OCI-LY1 (cell line): ENCODE measurements at regions not wholly inside any gene's neighbourhood (a gene's known extent, or its start where the extent isn't known, plus 50 kb on each side); places are given as distances from the start of the nearest gene placed in this dataset.

Source experiments
- H2AFZ ChIP-seq: fragments of 200-600 bp; sonication (generic), shearing (Covaris generic); 2 replicates; pipeline ENCODE4 v1.6.0; 2014; ENCODE audit warnings: antibody characterized with exemption, mild to moderate bottlenecking, low read length
- H3F3A ChIP-seq: fragments of 200-600 bp; sonication (generic), shearing (Covaris generic); 2 replicates; pipeline ENCODE4 v1.6.0; 2014; ENCODE audit warnings: mild to moderate bottlenecking, antibody characterized with exemption, low read length, moderate library complexity; ENCODE audit not compliant: insufficient read depth
- H3K27ac ChIP-seq: fragments of 200-600 bp; sonication (generic); 2 replicates; pipeline ENCODE4 v1.5.1; 2014; ENCODE audit warnings: low read length, mixed run types, mild to moderate bottlenecking, low read depth; ENCODE audit not compliant: poor library complexity, severe bottlenecking
- H3K27me3 ChIP-seq: fragments of 200-600 bp; sonication (generic); 2 replicates; pipeline ENCODE4 v1.6.0; 2014; ENCODE audit warnings: antibody characterized with exemption, mild to moderate bottlenecking, low read length, moderate library complexity; ENCODE audit not compliant: insufficient read depth
- H3K36me3 ChIP-seq: fragments of 200-600 bp; sonication (generic); 2 replicates; pipeline ENCODE4 v1.6.1; 2014; ENCODE audit warnings: mild to moderate bottlenecking, antibody characterized with exemption, low read length, moderate library complexity, mixed read lengths; ENCODE audit not compliant: insufficient read depth
- H3K4me1 ChIP-seq: fragments of 200-600 bp; sonication (generic); 2 replicates; pipeline ENCODE4 v1.5.1; 2014; ENCODE audit warnings: mild to moderate bottlenecking, low read length, moderate library complexity; ENCODE audit not compliant: insufficient read depth, severe bottlenecking
- H3K4me2 ChIP-seq: fragments of 200-600 bp; sonication (generic), shearing (Covaris generic); 2 replicates; pipeline ENCODE4 v1.6.1; 2014; ENCODE audit warnings: low read length
- H3K4me3 ChIP-seq: fragments of 200-600 bp; sonication (generic); 2 replicates; pipeline ENCODE4 v1.5.1; 2014; ENCODE audit warnings: low read length, low read depth, mild to moderate bottlenecking, mixed read lengths; ENCODE audit not compliant: poor library complexity, severe bottlenecking
- H3K79me2 ChIP-seq: fragments of 200-600 bp; shearing (Covaris generic); 2 replicates; pipeline ENCODE4 v1.6.1; 2016; ENCODE audit warnings: mixed run types, low read length, mixed read lengths; ENCODE audit not compliant: insufficient read depth
- H3K9ac ChIP-seq: fragments of 200-600 bp; sonication (generic), shearing (Covaris generic); 2 replicates; pipeline ENCODE4 v1.6.1; 2014; ENCODE audit warnings: mild to moderate bottlenecking, low read length, mixed read lengths
- H3K9me2 ChIP-seq: fragments of 200-600 bp; sonication (generic), shearing (Covaris generic); 2 replicates; pipeline ENCODE4 v1.6.1; 2014; ENCODE audit warnings: low read depth, mild to moderate bottlenecking, low read length, mixed read lengths
- H3K9me3 ChIP-seq: fragments of 200-600 bp; shearing (Covaris generic); 2 replicates; pipeline ENCODE4 v1.6.1; 2014; ENCODE audit warnings: low read length, mixed read lengths
- H4K20me1 ChIP-seq: fragments of 200-600 bp; sonication (generic), shearing (Covaris generic); 2 replicates; pipeline ENCODE4 v1.6.0; 2016; ENCODE audit warnings: mild to moderate bottlenecking, low read length; ENCODE audit not compliant: insufficient read depth
- CTCF ChIP-seq: fragments of 200-600 bp; sonication (generic), shearing (Covaris generic); IDR thresholded peaks from 2 replicates; pipeline ENCODE4 v1.5.1; 2017; ENCODE audit warnings: mild to moderate bottlenecking, antibody characterized with exemption, low read length, moderate library complexity, mixed read lengths
- EZH2 ChIP-seq: fragments of 200-600 bp; sonication (generic), shearing (Covaris generic); IDR thresholded peaks from 2 replicates; pipeline ENCODE4 v1.8.0; 2017; ENCODE audit warnings: borderline replicate concordance, mixed run types, mild to moderate bottlenecking, antibody characterized with exemption, low read length, moderate library complexity, mixed read lengths

- Histone ChIP-seq H3K4me3 (no peak overlapping the region), H3K36me3 (no peaks in the 10 kb centered on the region), H3K27me3 (no peaks in the 10 kb centered on the region), H3K9me2 (no peaks in the 10 kb centered on the region), H3K79me2 (no peaks in the 10 kb centered on the region), H3K4me1 (no peaks in the 10 kb centered on the region), H3K9ac (no peak overlapping the region), H3K9me3 (no peaks in the 10 kb centered on the region), H2AFZ (no peak overlapping the region), H3K4me2 (no peak overlapping the region), H3F3A (no peaks in the 10 kb centered on the region), H4K20me1 (no peaks in the 10 kb centered on the region), H3K27ac (no peak overlapping the region)
- no peak for TF ChIP-seq EZH2
- no peak for TF ChIP-seq CTCF
Measured at GRCh38 chr16:49015225-49015592, 266.4 kb downstream of the CBLN1 start.

- H3K79me2 ChIP-seq, result no peaks in the 10 kb centered on the region
- H3K4me1 ChIP-seq, result no peaks in the 10 kb centered on the region
- H3K4me3 ChIP-seq, result no peak overlapping the region
- no peak overlapping the region for H2AFZ ChIP-seq
- H3K9me3 ChIP-seq, result no peaks in the 10 kb centered on the region
- no peaks in the 10 kb centered on the region for H3K9me2 ChIP-seq
- no peaks in the 10 kb centered on the region for H3F3A ChIP-seq
- H3K27me3 ChIP-seq, result no peaks in the 10 kb centered on the region
- no peaks in the 10 kb centered on the region for H3K36me3 ChIP-seq
- no peak overlapping the region for H3K27ac ChIP-seq
- H4K20me1 ChIP-seq, result no peaks in the 10 kb centered on the region
- H3K9ac ChIP-seq, result no peak overlapping the region
- no peak overlapping the region for H3K4me2 ChIP-seq
- TF ChIP-seq EZH2 (no peak), CTCF (no peak)
Measured at GRCh38 chr16:49014277-49015224, 267.1 kb downstream of the CBLN1 start.

DNA sequence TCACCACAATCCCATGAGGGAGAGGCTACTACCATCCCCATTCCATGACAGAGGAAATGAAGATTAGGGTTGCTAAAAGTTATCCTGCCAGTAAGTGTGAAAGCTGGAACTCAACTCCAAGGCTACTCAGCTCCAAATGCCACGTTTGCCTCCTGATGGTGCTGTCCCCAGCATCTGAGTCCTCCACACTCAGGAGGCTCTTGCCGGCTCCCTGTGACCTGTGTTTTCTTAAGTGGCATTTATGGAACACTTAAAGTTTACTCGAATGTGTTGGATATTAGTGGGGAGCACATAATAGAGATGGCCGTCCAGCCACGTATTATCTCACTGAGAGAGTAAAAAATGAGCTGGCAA, 267.9 kb downstream of the CBLN1 start:
- Histone ChIP-seq H3K4me3 (no peak overlapping the region), H4K20me1 (no peaks in the 10 kb centered on the region), H3F3A (no peaks in the 10 kb centered on the region), H3K9me3 (no peaks in the 10 kb centered on the region), H2AFZ (no peak overlapping the region), H3K9me2 (no peaks in the 10 kb centered on the region), H3K79me2 (no peaks in the 10 kb centered on the region), H3K27ac (no peak overlapping the region), H3K4me1 (no peaks in the 10 kb centered on the region), H3K9ac (no peak overlapping the region), H3K27me3 (no peaks in the 10 kb centered on the region), H3K4me2 (no peak overlapping the region), H3K36me3 (no peaks in the 10 kb centered on the region)
- TF ChIP-seq CTCF (no peak), EZH2 (no peak)
